RCC 7860 (cell line): ENCODE measurements at regions not wholly inside any gene's neighbourhood (a gene's known extent, or its start where the extent isn't known, plus 50 kb on each side); places are given as distances from the start of the nearest gene placed in this dataset.

Source experiments
- DNase-seq: peaks from one replicate; pipeline ENCODE4 v3.0.0-alpha.2; 2015; ENCODE audit warnings: low spot score
- FAIRE-seq: peaks from 2 replicates; lab custom pipeline; 2012; peaks lifted over from hg19 to GRCh38; lab: Jason Lieb, UNC

DNA sequence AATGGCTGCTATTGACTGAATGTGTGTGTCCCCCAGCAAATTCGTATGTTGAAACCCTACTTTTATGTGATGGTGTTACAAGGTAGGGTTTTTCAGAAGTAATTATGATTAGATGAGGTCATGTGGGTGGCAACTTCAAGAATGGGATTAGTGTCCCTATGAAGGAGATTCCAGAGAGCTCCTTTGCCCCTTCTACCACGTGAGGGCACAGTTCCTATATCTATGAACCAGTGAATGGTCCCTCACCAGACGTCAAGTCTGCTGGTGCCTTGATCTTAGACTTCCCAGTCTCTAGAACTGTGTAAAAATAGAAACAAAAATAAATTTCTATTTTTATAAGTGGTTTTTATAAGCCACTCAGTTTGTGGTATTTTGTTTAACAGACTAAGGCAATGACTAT lies 1137.6 kb upstream of the IGFBP7 start:
- DNase-seq, result no peak

DNA sequence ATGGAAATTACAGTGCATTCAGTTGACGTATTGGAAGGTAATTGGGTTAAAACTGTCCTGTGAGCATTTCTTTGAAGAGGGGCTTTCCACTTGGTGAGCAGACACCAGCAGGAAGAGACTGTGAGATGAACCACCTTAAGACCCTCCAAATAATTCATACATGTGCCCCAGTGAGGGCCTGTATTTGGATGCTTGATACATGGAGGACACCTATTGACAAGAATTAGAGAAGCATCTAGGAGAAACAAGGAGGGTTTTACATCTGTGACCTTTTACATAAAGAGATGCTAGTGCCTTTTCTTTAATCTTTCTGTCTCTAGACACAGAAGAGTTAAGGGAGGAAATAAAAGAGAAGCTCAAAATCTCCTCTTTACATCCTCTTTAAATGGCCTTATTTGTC lies 1115.3 kb upstream of the IGFBP7 start:
- no peak for FAIRE-seq
- no peak for DNase-seq

More for the DNA sequence above, 1137.6 kb upstream of the IGFBP7 start:
- no peak for FAIRE-seq

DNA sequence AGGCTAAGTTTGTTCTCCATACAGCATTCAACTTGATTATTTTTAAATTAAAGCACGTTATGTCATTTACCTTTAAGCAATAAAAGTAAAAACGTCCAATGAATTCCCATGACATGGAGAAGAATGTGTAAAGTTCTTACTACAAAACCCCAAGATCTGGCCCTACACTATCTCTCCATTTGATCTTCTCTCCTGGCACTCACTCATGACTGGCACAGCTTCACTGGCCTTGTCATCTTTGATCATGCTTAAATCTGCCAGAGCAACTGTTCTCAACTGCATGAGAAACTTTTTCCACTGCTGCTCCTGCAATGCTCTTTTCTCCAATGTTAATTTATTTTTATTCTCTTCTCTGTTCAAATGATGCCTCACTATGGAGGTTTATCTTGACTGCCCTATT lies 1109.0 kb upstream of the IGFBP7 start:
- DNase-seq, result no peak
- no peak for FAIRE-seq

DNA sequence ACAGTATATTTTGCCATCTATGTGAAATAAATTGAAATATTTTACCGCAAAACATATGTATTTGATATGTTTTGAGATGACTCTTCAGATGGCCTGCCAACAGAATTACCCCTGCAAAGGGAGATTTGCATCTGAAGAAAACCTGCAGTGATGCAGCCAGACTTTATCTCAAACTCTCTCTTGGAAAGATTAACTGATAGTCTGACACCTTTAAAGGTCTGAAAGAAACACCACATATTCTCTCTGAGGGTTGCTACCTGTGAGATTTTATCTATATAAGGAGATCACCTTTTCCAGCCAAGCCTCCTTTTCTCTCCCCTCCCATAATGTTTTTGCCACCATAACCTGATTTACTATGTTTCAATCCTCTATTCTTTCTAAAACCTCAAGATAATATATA lies 1106.3 kb upstream of the IGFBP7 start:
- DNase-seq (no peak), FAIRE-seq (no peak)

DNA sequence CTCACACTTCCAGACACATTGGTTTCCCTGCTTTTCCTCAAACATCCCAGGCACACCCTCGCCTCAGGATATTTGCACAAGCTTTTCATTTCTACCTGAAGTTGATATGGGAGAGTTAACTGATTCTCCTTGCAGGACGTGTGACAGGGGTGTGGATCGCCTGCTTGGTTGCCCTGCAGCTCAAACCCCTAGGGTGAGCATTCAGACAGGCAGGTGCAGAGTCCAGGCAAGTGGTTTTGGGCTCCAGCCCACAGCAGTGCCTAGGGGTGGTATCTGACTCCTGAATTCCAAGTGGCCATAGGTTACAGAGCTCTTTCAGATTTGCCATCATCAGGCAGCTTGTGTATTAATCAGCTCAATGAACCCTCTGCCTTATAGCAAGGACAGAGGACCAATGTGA lies 1104.2 kb upstream of the IGFBP7 start:
- FAIRE-seq (no peak), DNase-seq (no peak)

DNA sequence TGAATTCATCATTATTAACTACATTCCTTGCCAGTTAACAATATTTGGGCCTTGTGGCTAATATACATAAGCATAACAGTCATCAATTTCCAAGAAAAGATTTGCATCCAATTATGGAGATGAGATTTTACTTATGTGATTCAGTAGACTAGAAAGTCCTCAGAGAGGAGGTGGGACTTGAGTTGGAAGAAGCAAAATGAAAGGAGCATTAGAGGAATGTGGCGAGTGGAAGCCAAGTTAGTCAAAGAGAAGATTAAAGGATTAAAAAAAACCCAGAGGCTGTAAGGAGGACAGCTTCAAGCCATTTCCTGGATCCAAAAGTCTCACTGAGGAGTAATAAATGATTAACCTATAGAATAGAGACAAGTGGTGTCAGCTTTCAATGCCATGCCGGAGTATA lies 1099.4 kb upstream of the IGFBP7 start:
- no peak for FAIRE-seq
- DNase-seq, result no peak

DNA sequence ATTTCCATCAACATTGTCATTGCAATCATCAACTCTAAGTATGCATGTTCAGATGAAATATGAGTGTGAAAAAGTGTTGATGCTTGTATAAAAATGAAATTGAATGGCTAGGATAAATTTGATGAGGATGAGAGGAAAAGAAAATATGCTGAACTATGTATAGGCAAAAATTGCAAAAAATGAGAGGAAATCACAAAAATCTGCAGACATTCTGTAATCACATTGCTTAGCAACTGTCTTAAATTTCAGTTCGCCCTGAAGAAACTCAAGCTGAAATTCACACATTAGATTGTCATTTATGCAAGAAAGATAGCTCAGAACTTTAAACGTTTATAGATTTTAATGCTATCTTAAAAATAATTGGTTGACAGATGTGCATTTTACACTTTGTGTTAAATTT lies 1098.8 kb upstream of the IGFBP7 start:
- FAIRE-seq (no peak), DNase-seq (no peak)

DNA sequence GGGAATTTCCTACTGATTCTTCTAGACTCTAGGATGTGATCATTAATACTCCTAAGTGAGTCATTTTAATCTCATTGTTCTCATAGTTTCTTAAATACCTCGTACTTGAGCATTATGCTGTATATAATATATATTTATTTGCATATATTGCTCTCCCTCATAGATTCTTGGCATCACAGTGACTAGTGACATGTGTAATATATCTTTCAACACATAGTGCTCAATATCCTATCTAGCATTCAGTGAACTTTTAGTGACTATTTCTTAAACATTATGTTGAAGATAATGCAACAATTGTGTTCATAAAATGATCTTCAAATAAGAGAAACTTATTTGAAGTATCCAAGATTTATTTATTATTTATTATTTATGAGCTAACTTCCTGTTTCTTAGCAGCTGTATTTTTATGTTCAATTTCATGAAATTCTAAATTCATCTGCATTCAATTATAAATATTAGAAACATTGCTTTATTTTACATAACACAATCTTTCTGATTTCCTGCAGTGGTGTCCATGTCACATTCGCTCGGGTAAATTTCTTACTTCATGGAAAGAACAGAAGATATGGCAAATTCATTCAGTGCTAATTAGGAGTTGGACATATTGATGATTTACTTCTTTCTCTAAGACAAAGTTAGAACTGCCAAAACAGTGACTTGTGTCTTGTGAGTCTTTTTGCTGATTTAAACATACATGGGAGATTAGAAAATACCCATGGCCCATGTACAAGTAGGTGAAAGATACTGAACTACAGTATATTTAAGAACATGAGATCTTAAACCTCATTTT lies 1095.5 kb upstream of the IGFBP7 start:
- FAIRE-seq (no peak), DNase-seq (no peak)

DNA sequence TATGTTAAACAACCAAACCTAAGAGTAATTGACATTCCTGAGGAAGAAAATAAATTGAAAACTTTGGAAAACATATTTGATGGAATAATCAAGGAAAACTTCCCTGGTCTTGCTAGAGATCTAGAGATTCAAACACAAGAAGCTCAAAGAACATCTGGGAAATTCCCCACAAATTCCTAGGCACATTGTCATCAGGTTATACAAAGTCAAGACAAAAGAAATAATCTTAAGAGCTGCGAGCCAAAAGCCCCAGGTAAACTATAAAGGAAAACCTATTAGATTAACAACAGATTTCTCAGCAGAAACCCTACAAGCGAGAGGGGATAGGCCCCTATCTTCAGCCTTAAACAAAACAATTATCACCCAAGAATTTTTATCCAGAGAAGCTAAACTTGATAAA lies 1082.0 kb upstream of the IGFBP7 start:
- DNase-seq (no peak), FAIRE-seq (no peak)

DNA sequence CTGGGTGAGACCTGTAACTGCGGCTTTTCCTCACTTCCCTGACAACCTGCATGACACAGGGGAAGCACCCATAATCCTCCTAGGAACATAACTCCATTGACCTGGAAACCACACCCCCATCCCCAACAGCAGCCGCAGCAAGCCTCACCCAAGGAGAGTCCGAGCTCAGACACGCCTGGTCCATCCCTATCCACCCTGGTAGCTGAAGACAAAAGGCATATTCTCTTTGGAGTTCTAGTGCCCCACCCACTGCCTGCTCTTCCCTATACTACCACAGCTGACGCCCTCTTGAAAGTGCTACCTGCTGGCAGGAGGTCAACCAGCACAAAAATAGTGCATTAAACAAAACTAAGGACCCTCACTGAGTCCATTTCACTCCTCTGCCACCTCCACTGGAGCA lies 1080.9 kb upstream of the IGFBP7 start:
- FAIRE-seq (no peak), DNase-seq (no peak)

DNA sequence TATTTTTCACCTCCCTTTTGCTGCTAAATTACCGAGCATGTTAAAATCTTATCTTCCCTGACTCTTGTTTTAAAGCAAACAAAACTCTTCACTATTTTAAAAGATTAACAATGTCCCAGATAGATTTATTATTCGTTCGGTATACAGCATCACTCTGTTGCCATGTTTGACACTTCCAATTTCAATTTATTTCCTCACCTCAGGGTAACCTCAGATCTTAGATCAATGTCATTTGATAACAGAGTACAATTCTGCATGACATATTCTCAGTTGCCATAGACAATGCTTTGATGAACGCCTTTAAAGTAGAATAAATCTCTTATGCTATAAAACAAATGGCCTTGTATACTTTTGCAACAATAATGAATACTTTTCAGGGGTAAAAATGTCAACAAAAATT lies 1078.1 kb upstream of the IGFBP7 start:
- FAIRE-seq (no peak), DNase-seq (no peak)

DNA sequence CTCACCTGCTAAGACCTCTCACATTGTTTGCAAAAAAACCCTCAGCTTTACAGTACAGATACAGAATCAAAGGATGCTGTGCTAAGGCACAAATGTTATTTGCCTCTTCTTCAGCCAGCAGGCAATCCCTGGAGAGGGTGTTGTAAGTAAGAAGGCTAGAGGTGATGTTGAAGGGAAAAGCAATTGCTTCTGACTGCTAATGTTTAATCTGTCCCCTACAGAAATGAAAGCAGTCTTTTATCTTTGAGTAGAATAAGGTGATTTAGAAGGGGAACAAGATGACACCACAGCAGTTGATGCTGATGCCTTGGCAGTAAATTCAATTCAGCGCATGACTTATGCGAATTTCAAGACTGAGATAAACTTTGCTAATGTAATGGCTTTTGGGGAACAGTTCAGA lies 1064.8 kb upstream of the IGFBP7 start:
- FAIRE-seq (no peak), DNase-seq (no peak)

DNA sequence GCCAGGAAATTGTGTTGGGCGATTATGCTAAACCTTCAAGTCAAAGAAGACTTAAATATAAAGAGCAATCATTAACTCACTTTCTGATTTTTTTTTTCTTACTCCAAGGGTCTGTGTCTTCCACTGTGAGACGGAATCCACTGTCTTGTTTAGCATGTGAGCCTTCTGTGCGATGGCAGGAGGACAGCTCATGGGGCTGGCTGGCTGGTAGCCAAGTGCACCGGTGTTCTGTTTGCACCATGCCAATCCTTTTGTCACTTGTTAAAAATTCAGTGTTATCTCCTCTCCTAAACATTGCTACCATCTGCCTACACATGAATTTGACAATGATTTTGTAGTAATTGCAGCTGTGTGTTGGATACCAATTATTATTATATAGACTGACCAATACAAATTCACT lies 1056.3 kb upstream of the IGFBP7 start:
- FAIRE-seq (no peak), DNase-seq (no peak)

DNA sequence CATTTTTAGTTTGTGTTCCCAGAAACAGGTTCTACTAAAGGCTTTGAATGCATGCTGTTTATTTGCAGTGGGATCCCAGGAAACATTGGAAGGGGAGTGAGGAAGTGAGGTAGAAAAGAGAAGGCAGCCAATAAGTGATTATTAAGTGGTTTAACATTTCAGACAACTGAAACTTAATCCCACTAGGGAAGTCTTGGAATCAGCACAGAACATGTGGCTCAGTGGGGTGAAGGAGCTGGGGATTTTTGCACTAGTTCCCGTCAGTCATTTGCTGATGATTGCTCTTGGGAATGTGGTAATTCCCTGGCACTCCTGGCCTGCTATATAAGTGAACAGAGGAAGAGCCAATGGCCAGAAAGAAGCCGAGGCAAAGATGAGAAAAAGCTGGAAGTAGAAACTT lies 1053.0 kb upstream of the IGFBP7 start:
- DNase-seq (no peak), FAIRE-seq (no peak)

DNA sequence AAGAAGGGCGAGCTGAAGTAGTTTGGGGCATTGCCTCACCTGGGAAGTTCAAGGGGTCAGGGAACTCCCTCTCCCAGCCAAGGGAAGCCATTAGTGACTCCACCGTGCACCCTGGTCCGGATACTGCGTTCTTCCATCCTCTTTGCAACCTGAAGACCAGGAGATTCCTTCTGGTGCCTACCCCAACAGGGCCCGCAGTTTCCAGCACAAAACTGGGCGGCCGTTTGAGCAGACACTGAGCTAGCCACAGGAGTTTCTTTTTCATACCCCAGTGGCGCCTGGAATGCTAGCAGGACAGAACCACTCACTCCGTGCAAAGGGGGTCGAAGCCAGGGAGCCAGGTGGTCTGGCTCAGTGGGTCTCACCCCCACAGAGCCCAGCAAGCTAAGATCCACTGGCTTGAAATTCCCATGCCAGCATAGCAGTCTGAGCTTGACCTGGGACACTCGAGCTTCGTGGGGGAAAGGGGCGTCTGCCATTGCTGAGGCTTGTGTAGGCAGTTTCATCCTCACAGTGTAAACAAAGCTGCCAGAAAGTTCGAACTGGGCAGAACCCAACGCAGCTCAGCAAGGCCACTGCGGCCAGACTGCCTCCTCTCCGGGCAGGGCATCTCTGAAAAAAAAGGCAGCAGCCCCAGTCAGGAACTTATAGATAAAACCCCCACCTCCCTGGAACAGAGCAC lies 1039.4 kb upstream of the IGFBP7 start:
- no peak for DNase-seq
- FAIRE-seq, result no peak

DNA sequence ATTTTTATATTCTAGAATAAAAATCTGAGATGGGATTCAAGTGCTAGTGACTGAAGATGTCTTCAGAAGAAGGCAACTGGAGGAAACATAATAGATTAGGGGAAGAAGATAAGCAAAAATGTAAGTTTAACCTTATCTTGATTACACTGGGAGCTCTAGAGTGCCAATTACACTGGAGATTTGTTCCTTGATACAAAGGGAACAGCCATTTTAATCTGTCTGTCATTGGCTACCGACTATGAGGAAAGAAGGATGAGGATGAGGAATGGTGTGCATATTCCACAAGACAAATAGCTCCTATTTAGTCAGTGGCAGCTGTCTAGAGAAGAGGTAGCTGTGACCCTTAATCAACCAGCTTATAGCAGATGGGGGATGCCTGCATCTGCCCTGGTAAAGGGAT lies 1034.5 kb upstream of the IGFBP7 start:
- no peak for DNase-seq

DNA sequence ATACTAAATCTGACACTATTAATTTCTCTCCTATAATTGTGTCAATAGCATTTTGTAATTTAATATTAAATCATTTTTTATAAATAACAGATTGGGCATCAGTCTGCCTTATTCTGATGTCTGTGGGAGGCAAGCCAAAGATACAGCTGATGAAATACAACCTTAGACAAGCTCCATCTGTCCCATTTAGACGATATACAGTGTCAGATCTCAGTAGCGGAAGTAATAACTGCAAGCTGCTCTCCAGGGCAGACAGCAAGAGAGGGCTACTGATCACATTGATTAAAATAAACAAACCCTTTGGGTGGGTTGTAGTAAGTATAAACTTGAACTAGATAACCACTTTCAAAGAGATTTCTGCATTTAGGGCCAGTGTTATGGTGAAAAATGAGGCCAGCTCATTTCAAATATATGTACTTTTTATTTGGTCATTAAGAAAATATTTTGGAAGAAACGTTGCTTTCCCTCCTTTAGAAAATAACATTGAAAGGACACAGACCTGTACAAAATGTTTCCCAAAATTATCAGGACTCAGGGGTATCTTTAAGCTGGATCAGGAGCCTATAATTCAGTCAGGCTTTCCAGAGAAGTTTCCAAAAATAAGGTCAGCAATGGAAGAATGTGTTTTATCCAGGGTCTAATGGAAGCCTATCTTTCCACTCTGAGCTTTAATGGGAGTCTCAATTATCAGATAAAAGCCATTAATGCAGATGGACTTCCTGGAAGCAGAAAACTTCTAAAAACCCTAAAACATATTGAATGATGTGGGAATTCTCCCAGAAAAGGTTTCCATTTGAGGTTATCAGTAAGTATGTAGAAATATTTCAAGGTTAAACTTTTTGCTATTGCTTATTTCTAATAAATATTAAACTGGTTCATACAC lies 1028.8 kb upstream of the IGFBP7 start:
- DNase-seq, result no peak
- no peak for FAIRE-seq

More for the DNA sequence above, 1034.5 kb upstream of the IGFBP7 start:
- no peak for FAIRE-seq

DNA sequence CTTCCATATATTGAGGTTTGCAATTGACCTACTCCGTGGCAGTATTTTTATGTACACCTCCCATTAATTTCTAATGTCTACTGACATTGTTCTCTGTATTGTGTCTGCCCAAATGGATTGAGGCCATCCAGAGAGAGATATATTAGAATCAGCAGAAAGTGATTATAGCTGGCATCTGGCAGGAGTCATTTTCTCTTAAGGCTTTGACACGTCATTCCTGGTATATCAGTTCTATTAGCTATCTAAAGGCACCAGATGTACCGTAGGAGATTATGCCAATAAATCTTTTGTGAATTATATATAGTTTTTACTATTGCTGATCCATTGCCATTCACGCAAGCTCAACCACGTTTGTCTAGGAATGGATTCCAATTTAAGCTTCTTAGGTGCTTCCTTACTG lies 1026.4 kb upstream of the IGFBP7 start:
- FAIRE-seq (no peak), DNase-seq (no peak)

DNA sequence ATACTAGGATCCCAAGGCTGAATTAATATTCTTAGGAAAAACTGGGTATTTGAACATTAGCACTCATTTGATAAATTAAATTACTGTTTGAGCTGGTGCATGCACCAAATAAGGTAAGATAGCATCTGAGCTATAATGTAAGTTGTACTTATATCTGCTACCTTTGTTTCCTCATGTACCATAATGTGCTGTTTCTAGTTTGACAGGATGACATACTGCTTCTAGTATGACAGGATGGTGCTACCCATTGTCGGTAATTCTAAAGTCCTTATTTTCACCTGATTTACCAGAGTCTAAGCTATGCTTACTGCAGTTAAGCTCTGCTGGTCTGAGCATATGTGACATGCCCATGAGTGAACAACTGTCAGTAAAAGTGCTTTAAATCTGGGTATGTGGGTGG lies 1017.5 kb upstream of the IGFBP7 start:
- no peak for DNase-seq
- no peak for FAIRE-seq

DNA sequence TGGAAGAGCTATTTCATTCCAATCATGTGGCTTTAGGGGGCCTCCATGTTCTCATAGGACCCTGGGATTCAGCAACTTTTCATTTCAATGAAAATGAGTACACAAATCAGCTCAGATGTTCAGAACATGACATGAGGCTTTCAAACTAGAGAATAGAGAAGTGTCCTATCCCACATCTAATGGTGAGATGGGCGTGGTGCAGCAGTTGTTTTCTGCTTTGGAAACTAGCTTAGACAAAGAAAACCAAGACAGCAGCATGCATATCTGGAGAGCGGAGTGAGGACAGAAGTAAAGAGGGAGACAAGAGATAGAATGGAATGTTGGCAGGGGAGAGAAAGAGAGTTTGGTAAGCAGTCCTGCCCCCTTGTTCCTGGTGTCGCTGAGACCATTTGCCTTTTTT lies 1009.1 kb upstream of the IGFBP7 start:
- no peak for DNase-seq
- FAIRE-seq, result no peak

DNA sequence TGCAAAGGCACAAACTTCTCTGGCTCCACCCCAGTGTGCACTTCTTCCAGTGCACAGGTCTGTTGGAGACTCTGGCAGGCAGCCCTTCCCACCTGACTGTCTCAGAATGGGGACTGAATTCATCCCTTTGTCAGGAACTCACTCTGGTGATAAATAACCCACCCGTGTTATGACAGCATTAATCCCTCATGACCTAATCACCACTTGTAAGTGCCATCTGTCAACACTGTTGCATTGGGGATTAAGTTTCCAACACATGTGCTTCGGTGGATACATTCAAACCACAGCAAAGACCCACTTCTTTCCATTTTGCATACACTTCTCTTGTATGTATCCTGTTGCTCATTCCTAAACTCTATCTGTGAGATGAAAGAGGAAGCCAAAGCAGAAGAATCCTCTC lies 1002.9 kb upstream of the IGFBP7 start:
- no peak for FAIRE-seq
- no peak for DNase-seq

DNA sequence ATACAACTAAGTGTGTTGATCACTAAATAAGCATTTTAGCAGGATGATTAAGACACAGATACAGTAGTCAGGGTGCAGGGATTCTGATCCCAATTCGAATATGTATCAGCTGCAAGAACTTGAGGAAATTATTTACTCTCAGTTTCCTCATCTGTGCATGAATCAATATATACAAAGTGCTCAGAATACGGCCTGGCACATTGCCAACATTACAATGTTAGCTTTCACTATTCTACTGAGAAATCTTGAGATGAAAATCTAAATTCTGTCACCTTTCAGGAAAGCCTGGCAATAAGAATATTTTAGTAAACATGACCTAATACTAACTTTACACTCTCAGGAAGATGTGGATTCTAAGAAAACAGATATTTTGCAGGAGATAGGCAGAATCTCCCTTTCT lies 1001.6 kb upstream of the IGFBP7 start:
- DNase-seq (no peak), FAIRE-seq (no peak)
